Hepatocyte (in vitro differentiated cells): ENCODE measurements at regions not wholly inside any gene's neighbourhood (a gene's known extent, or its start where the extent isn't known, plus 50 kb on each side); places are given as distances from the start of the nearest gene placed in this dataset.

Experiments used
- DNase-seq: peaks from one replicate; pipeline ENCODE4 v3.0.0-alpha.2; 2016; ENCODE audit warnings: low spot score
- H2AFZ ChIP-seq: fragments of 200-600 bp; sonication (generic); 2 replicates; pipeline ENCODE4 v1.6.0; 2016; ENCODE audit warnings: antibody characterized with exemption, mild to moderate bottlenecking
- H3K27ac ChIP-seq: fragments of 200-600 bp; sonication (generic); 2 replicates; pipeline ENCODE4 v1.5.1; 2016; ENCODE audit warnings: mild to moderate bottlenecking
- H3K27me3 ChIP-seq: fragments of 200-600 bp; sonication (generic); 2 replicates; pipeline ENCODE4 v1.6.1; 2016
- H3K36me3 ChIP-seq: fragments of 200-600 bp; sonication (generic); replicated peaks from 2 replicates; pipeline ENCODE4 v1.5.1; 2016; ENCODE audit warnings: low read depth; ENCODE audit not compliant: insufficient read depth
- H3K4me1 ChIP-seq: fragments of 200-600 bp; sonication (generic); 2 replicates; pipeline ENCODE4 v1.5.1; 2016; ENCODE audit warnings: mild to moderate bottlenecking, moderate library complexity; ENCODE audit not compliant: insufficient read depth
- H3K4me2 ChIP-seq: fragments of 200-600 bp; sonication (generic); 2 replicates; pipeline ENCODE4 v1.6.0; 2016
- H3K4me3 ChIP-seq: fragments of 200-600 bp; sonication (generic); 2 replicates; pipeline ENCODE4 v1.5.1; 2016; ENCODE audit warnings: mild to moderate bottlenecking
- H3K79me2 ChIP-seq: fragments of 200-600 bp; sonication (generic); 2 replicates; pipeline ENCODE4 v1.6.0; 2017; ENCODE audit warnings: mild to moderate bottlenecking
- H3K9me2 ChIP-seq: fragments of 200-600 bp; sonication (generic); replicated peaks from 2 replicates; pipeline ENCODE4 v1.6.0; 2017; ENCODE audit warnings: mild to moderate bottlenecking; ENCODE audit not compliant: insufficient read depth
- H3K9me3 ChIP-seq: fragments of 200-600 bp; sonication (generic); 2 replicates; pipeline ENCODE4 v1.5.1; 2016; ENCODE audit warnings: low read depth, mild to moderate bottlenecking
- H4K20me1 ChIP-seq: fragments of 200-600 bp; sonication (generic); 2 replicates; pipeline ENCODE4 v1.6.0; 2016; ENCODE audit warnings: mild to moderate bottlenecking; ENCODE audit not compliant: insufficient read depth, poor library complexity, severe bottlenecking
- EZH2 ChIP-seq: fragments of 200-600 bp; sonication (generic); IDR thresholded peaks from 2 replicates; pipeline ENCODE4 v1.6.1; 2016; ENCODE audit warnings: antibody characterized with exemption, mild to moderate bottlenecking, borderline replicate concordance
- EZH2phosphoT487 ChIP-seq: fragments of 200-600 bp; sonication (generic); IDR thresholded peaks from one replicate; pipeline ENCODE4 v1.6.1; 2018; ENCODE audit warnings: antibody characterized with exemption, mild to moderate bottlenecking, low read depth, moderate library complexity; ENCODE audit not compliant: unreplicated experiment, severe bottlenecking
- WGBS: methylation state at CpG from one replicate; pipeline ENCODE4 v1.1.6; 2016; ENCODE audit warnings: low lambda C conversion rate; ENCODE audit errors: missing lambda C conversion rate; 5-methylcytosine and 5-hydroxymethylcytosine counted together
- TF ChIP-seq, protein P1 (sequence below): fragments of 200-600 bp; sonication (generic); IDR thresholded peaks from 2 replicates; pipeline ENCODE4 v1.5.1; 2016; ENCODE audit warnings: antibody characterized with exemption, mild to moderate bottlenecking; ENCODE audit not compliant: poor library complexity

DNA sequence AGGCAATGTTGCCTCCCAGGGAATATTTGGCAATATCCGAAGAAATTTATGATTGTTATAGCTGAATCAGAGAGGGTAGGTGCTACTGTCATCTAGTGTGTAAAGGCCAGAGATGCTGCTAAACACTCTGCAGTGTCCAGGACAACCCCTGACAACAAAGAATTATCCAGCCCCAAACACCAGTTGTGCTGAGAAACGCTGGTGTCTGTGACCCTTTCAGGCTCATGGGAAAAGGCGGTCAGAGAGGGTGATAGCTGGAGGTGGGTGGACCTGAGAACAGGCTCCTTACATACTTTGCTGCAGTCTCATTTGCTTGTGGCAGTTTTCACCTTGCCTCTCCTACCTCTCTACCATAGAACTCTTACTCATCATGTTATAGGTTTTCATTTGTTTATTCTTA is 295.3 kb upstream of the DMRT1 start:
- Histone ChIP-seq H3K27ac (no peak overlapping the region), H3K36me3 (no peaks in the 10 kb centered on the region), H3K4me3 (no peak overlapping the region), H3K27me3 (no peaks in the 10 kb centered on the region), H2AFZ (no peak overlapping the region), H3K9me3 (no peaks in the 10 kb centered on the region), H4K20me1 (no peaks in the 10 kb centered on the region), H3K79me2 (no peaks in the 10 kb centered on the region), H3K4me1 (peaks cover 19% of the 10 kb centered on the region), H3K9me2 (no peaks in the 10 kb centered on the region), H3K4me2 (peak overlapping the region; percentile 74)
- 52% methylated on average over 3 of the region's 3 CpGs for WGBS
- no peak for TF ChIP-seq EZH2
- no peak for TF ChIP-seq EZH2phosphoT487
- TF ChIP-seq, protein P1, sequence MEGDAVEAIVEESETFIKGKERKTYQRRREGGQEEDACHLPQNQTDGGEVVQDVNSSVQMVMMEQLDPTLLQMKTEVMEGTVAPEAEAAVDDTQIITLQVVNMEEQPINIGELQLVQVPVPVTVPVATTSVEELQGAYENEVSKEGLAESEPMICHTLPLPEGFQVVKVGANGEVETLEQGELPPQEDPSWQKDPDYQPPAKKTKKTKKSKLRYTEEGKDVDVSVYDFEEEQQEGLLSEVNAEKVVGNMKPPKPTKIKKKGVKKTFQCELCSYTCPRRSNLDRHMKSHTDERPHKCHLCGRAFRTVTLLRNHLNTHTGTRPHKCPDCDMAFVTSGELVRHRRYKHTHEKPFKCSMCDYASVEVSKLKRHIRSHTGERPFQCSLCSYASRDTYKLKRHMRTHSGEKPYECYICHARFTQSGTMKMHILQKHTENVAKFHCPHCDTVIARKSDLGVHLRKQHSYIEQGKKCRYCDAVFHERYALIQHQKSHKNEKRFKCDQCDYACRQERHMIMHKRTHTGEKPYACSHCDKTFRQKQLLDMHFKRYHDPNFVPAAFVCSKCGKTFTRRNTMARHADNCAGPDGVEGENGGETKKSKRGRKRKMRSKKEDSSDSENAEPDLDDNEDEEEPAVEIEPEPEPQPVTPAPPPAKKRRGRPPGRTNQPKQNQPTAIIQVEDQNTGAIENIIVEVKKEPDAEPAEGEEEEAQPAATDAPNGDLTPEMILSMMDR: no peak
- no peak for DNase-seq

- no peak overlapping the region for H2AFZ ChIP-seq
- H4K20me1 ChIP-seq: no peaks in the 10 kb centered on the region
- H3K4me1 ChIP-seq: peaks cover 19% of the 10 kb centered on the region
- H3K27ac ChIP-seq: peak overlapping the region; percentile 26
- peak overlapping the region; percentile 74 for H3K4me2 ChIP-seq
- H3K36me3 ChIP-seq: no peaks in the 10 kb centered on the region
- 9% methylated on average over 3 of the region's 3 CpGs for WGBS
- no peaks in the 10 kb centered on the region for H3K79me2 ChIP-seq
- no peaks in the 10 kb centered on the region for H3K27me3 ChIP-seq
- peak; percentile 39 for DNase-seq
- no peaks in the 10 kb centered on the region for H3K9me3 ChIP-seq
- TF ChIP-seq, protein P1: peak; percentile 46
- TF ChIP-seq EZH2phosphoT487 (no peak), EZH2 (no peak)
- no peak overlapping the region for H3K4me3 ChIP-seq
- H3K9me2 ChIP-seq: no peaks in the 10 kb centered on the region
These were observed 294.7 kb upstream of the DMRT1 start for GRCh38 chr9:546797-547223.

DNA sequence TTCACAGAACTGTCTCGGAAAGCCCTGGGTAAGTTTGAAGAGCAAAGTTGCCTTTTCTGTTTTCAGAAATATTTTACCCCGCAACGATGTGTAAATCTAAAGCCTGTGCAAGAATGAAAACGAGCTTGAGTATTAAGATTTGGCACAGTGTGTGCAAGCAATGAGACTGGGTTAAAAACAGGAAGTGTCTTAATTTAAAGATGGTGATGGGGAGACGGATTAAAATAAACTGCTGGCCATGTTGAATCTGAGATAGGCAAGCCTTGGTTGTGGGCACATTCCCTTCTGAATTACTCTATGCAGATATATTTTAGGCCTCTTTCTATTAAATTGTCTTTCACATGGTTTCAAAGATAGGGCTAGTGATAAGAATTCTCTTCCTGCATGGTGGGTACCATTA is 294.2 kb upstream of the DMRT1 start:
- H3K27me3 ChIP-seq: no peaks in the 10 kb centered on the region
- peak overlapping the region; percentile 26 for H3K27ac ChIP-seq
- 78% methylated on average over 5 of the region's 5 CpGs for WGBS
- no peaks in the 10 kb centered on the region for H4K20me1 ChIP-seq
- no peak for TF ChIP-seq EZH2
- no peak for TF ChIP-seq EZH2phosphoT487
- TF ChIP-seq, protein P1: no peak
- H2AFZ ChIP-seq: no peak overlapping the region
- no peaks in the 10 kb centered on the region for H3K79me2 ChIP-seq
- H3K36me3 ChIP-seq: no peaks in the 10 kb centered on the region
- no peak for DNase-seq
- peak overlapping the region; percentile 74 for H3K4me2 ChIP-seq
- no peak overlapping the region for H3K4me3 ChIP-seq
- no peaks in the 10 kb centered on the region for H3K9me2 ChIP-seq
- no peaks in the 10 kb centered on the region for H3K9me3 ChIP-seq
- H3K4me1 ChIP-seq: peaks cover 19% of the 10 kb centered on the region

DNA sequence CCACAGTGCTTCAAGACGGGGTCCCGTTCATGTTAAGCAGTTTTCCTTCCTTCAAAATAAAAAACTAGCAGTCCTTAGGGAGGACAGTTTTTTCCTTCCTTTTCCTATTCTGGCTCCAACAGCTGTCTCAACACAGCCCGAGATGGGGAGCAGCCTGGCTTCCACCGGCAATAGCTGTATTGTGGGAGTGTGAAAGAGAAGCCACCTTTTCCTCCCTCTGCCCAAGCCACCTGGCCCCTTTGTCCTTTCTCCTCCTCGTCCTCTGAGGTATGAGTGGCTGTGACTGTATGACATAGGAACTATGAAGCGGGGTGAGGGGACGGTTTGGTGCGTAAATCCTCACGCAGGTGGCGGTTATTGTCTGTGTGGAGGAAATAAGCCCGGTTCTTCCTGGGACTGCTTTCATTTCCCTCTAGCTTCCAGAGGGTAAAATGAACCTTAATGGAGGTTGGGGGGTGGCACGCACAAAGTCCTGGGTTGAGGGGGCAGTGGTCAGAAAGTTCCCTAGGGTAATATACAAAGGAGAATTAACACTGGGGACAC is 292.0 kb upstream of the DMRT1 start:
- Histone ChIP-seq H2AFZ (no peak overlapping the region), H3K27me3 (no peaks in the 10 kb centered on the region), H3K4me3 (no peak overlapping the region), H3K4me2 (no peak overlapping the region), H3K4me1 (peaks cover 19% of the 10 kb centered on the region), H3K9me2 (no peaks in the 10 kb centered on the region), H4K20me1 (no peaks in the 10 kb centered on the region), H3K9me3 (no peaks in the 10 kb centered on the region), H3K79me2 (no peaks in the 10 kb centered on the region), H3K36me3 (no peaks in the 10 kb centered on the region), H3K27ac (no peak overlapping the region)
- 88% methylated on average over 12 of the region's 12 CpGs for WGBS
- TF ChIP-seq EZH2 (no peak), EZH2phosphoT487 (no peak)
- TF ChIP-seq, protein P1: no peak
- DNase-seq: no peak
